GM12875 (cell line): ENCODE measurements at regions not wholly inside any gene's neighbourhood (a gene's known extent, or its start where the extent isn't known, plus 50 kb on each side); places are given as distances from the start of the nearest gene placed in this dataset.

Experiments used
- H3K4me3 ChIP-seq: one replicate; pipeline ENCODE4 v1.5.1; 2011; ENCODE audit warnings: low read depth, low read length, control low read depth
- TF ChIP-seq, protein P1 (sequence below): IDR thresholded peaks from 2 replicates; pipeline ENCODE4 v1.5.1; 2011; ENCODE audit warnings: low read depth, mild to moderate bottlenecking, control low read depth, inconsistent platforms, low read length, moderate library complexity, borderline replicate concordance; ENCODE audit not compliant: insufficient read depth

DNA sequence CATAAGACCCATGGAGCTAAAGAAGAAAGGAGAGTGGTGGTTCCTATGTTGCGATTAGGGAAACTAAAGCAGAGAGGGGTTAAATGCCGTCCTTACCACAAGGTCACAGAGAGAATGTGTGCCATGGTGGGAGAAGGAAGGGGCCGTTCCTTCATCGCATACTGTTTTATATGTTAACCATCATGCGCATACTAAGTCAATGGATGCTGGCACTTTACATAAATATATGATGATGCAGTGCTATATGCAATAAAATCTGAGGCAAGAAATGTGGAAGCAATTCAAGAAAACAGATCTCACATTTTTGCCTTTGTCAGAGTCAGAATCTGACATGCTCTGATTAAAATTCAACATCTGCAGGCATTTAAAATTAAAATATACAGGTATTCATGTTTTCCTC is 168.1 kb downstream of the BMP4 start:
- TF ChIP-seq, protein P1, sequence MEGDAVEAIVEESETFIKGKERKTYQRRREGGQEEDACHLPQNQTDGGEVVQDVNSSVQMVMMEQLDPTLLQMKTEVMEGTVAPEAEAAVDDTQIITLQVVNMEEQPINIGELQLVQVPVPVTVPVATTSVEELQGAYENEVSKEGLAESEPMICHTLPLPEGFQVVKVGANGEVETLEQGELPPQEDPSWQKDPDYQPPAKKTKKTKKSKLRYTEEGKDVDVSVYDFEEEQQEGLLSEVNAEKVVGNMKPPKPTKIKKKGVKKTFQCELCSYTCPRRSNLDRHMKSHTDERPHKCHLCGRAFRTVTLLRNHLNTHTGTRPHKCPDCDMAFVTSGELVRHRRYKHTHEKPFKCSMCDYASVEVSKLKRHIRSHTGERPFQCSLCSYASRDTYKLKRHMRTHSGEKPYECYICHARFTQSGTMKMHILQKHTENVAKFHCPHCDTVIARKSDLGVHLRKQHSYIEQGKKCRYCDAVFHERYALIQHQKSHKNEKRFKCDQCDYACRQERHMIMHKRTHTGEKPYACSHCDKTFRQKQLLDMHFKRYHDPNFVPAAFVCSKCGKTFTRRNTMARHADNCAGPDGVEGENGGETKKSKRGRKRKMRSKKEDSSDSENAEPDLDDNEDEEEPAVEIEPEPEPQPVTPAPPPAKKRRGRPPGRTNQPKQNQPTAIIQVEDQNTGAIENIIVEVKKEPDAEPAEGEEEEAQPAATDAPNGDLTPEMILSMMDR: no peak
- H3K4me3 ChIP-seq: no peak overlapping the region

GRCh38 chr14:53786045-53786444 is 170.6 kb downstream of the BMP4 start:
- H3K4me3 ChIP-seq: no peak overlapping the region
- TF ChIP-seq, protein P1: no peak

- H3K4me3 ChIP-seq: no peak overlapping the region
- TF ChIP-seq, protein P1: no peak
Observed at GRCh38 chr14:53784688-53785087, 171.9 kb downstream of the BMP4 start.

DNA sequence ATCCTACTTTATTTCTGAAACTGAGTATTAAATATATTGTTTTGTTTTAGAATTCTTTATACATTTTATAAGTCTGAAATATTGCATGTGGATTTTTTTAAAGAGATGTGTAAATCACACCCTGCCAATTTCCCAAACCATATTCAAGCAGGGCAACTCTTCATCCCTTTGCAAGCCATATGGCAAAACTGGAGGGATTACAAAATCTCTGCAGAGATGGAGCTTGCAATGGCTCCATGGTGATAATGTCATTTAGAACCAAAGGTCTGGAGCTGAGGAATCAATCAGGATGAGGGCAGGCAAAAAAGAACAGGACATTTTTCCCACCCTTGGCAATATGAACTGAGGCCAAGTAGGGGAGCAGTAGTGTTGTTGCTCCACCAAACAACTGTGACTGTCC is 173.4 kb downstream of the BMP4 start:
- TF ChIP-seq, protein P1: no peak
- no peak overlapping the region for H3K4me3 ChIP-seq

GRCh38 chr14:53780051-53780555 is 176.5 kb downstream of the BMP4 start:
- TF ChIP-seq, protein P1: no peak
- H3K4me3 ChIP-seq: no peak overlapping the region

DNA sequence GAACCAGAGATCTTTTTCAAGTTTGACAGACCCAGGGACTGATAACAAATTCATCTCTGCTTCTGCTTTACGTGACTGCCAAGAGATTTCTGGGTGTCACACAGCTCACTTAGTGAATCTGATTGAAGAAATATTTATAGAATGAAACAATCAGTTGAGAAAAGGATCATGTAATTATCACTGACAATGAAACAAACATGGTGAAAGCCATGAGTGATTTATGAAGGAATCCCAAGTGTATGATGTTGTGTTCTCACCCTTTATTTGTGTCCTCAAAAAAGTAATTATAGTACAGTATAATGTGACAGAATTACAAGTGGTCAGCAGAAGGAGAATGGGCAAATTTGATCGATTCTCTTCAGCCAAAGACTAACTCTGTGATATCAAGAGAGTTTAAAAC is 177.3 kb downstream of the BMP4 start:
- H3K4me3 ChIP-seq: no peak overlapping the region
- TF ChIP-seq, protein P1: no peak

DNA sequence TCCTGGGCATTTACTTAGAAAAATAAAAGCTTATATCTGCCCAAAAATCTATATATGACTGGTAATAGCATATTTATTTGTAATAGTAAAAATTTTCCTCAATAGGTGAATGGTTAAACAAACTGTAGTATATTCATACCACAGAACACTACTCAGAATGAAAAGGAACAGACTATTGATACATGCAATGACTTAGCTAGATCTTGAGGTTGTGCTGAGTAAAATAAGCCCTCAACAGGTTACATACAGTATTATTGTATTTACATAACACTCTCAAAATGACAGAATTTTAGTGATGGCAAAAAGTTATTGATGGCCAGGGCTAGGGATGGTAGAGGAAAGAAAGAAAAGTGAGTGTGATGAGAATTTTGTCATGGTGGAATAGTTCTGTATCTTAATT is 178.4 kb downstream of the BMP4 start:
- TF ChIP-seq, protein P1: no peak

More for the DNA sequence above, 178.4 kb downstream of the BMP4 start:
- H3K4me3 ChIP-seq: no peak overlapping the region
